GM18861 (cell line): ENCODE measurements at regions not wholly inside any gene's neighbourhood (a gene's known extent, or its start where the extent isn't known, plus 50 kb on each side); places are given as distances from the start of the nearest gene placed in this dataset.
"Not testable (repeated sequence)": the region's sequence is repeated elsewhere in the genome, so short reads cannot be mapped to it uniquely, and the experiment has no call there.

Source experiments
- ATAC-seq: cut with Tn5 transposase; IDR thresholded peaks from one replicate; pipeline ENCODE4 v1.9.1; 2021; ENCODE audit not compliant: unreplicated experiment

- no peak for ATAC-seq
Measured at GRCh38 chr7:120123528-120123927, 149.4 kb upstream of the KCND2 start.

- ATAC-seq = no peak
Measured at GRCh38 chr7:120131096-120131839, 141.7 kb upstream of the KCND2 start.

GRCh38 chr7:120138497-120138896, 134.5 kb upstream of the KCND2 start:
- ATAC-seq = no peak

GRCh38 chr7:120156476-120156875, 116.5 kb upstream of the KCND2 start:
- ATAC-seq = no peak

GRCh38 chr7:120160166-120160565, 112.8 kb upstream of the KCND2 start:
- ATAC-seq = no peak

- no peak for ATAC-seq
Measured at GRCh38 chr7:120163449-120163848, 109.5 kb upstream of the KCND2 start.

GRCh38 chr7:120165227-120165626, 107.7 kb upstream of the KCND2 start:
- ATAC-seq = no peak

- no peak for ATAC-seq
Measured at GRCh38 chr7:120168066-120168465, 104.9 kb upstream of the KCND2 start.

GRCh38 chr7:120169996-120170783, 102.8 kb upstream of the KCND2 start:
- ATAC-seq = no peak

- ATAC-seq = no peak
Measured at GRCh38 chr7:120170834-120171233, 102.1 kb upstream of the KCND2 start.

- no peak for ATAC-seq
Measured at GRCh38 chr7:120171406-120171805, 101.6 kb upstream of the KCND2 start.

- ATAC-seq = no peak
Measured at GRCh38 chr7:120180221-120180620, 92.8 kb upstream of the KCND2 start.

GRCh38 chr7:120181499-120181898, 91.5 kb upstream of the KCND2 start:
- ATAC-seq = no peak

GRCh38 chr7:120184866-120185265, 88.1 kb upstream of the KCND2 start:
- ATAC-seq = no peak

GRCh38 chr7:120185940-120186682, 86.9 kb upstream of the KCND2 start:
- ATAC-seq = no peak

GRCh38 chr7:120186688-120187087, 86.3 kb upstream of the KCND2 start:
- ATAC-seq = no peak

- ATAC-seq = no peak
Measured at GRCh38 chr7:120189623-120190022, 83.4 kb upstream of the KCND2 start.

- ATAC-seq = no peak
Measured at GRCh38 chr7:120190109-120190508, 82.9 kb upstream of the KCND2 start.

GRCh38 chr7:120190566-120190965, 82.4 kb upstream of the KCND2 start:
- ATAC-seq = no peak

GRCh38 chr7:120191423-120191822, 81.6 kb upstream of the KCND2 start:
- not testable (repeated sequence) for ATAC-seq

- no peak for ATAC-seq
Measured at GRCh38 chr7:120201290-120201689, 71.7 kb upstream of the KCND2 start.

- no peak for ATAC-seq
Measured at GRCh38 chr7:120205101-120205500, 67.9 kb upstream of the KCND2 start.
